ENCODE measurements at regions not wholly inside any gene's neighbourhood (a gene's known extent, or its start where the extent isn't known, plus 50 kb on each side); places are given as distances from the start of the nearest gene placed in this dataset.

DNA sequence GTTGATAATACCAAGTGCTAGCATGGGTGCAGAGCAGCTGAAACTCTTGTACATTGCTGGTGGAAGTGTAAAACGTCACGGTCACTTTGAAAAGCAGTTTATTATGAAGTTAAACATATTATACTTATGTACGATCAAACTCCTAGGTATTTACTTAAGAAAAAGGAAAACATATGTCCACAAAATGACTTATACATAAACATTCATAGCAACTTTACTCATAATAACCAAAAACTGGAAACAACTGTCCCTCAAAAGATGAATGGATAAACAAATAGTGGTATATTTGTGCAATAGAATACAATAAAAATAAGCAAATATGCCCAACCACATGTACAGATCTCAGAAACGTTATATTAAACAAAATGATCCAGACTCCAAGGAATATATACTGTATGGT, 92.3 kb upstream of the TRIO start:
- no TSS peak for BruUV-seq (replicated peaks)
- H3F3A ChIP-seq (ENCODE audit: low read length, unreplicated experiment), result no peaks in the 10 kb centered on the region
- POLR2A ChIA-PET (ENCODE audit: unreplicated experiment), result no interaction called here

GRCh38 chr5:14048434-14048833, 94.7 kb upstream of the TRIO start:
- CTCF ChIA-PET, result no interaction called here
- H3K4me3 ChIP-seq (ENCODE audit: low read length), result no peak overlapping the region
- ATAC-seq, result no peak
- no peaks in the 10 kb centered on the region for H3K27me3 ChIP-seq (ENCODE audit: low read length)
- no peak for DNase-seq
- no peaks in the 10 kb centered on the region for H4K20me1 ChIP-seq (ENCODE audit: low read length)
- no peaks in the 10 kb centered on the region for H3K36me3 ChIP-seq (ENCODE audit: low read depth, low read length)
- no peak overlapping the region for H3K4me2 ChIP-seq (ENCODE audit: low read length)
- no peaks in the 10 kb centered on the region for H3K79me2 ChIP-seq (ENCODE audit: low read length)
- no peaks in the 10 kb centered on the region for H3K9me2 ChIP-seq (replicated peaks; ENCODE audit: low read length)
- POLR2A ChIA-PET (ENCODE audit: unreplicated experiment), result no interaction called here
- intact Hi-C loops (cut with micrococcal nuclease), result no loop called here
- BruUV-seq (replicated peaks), result no TSS peak
- H3K4me1 ChIP-seq (ENCODE audit: insufficient read depth, low read length), result no peaks in the 10 kb centered on the region
- H3F3A ChIP-seq (ENCODE audit: low read length, unreplicated experiment), result no peaks in the 10 kb centered on the region
- no peak overlapping the region for H3K9ac ChIP-seq (ENCODE audit: low read length)
- H2AFZ ChIP-seq (ENCODE audit: low read length), result no peak overlapping the region
- TF ChIP-seq CTCF (conservative IDR thresholded peaks at IDR 0.05; ENCODE audit: low read depth, low read length), result no peak
- no peak for TF ChIP-seq EZH2phosphoT487 (IDR thresholded peaks at IDR 0.05; ENCODE audit: borderline replicate concordance, low read length)
- TF ChIP-seq EZH2 (IDR thresholded peaks at IDR 0.05; ENCODE audit: low read length, unreplicated experiment), result no peak
- H3K27ac ChIP-seq (ENCODE audit: low read length), result no peak overlapping the region
- peaks cover 11% of the 10 kb centered on the region; the same call in 1 of the 2 replicates for H3K9me3 ChIP-seq (ENCODE audit: low read length)

More for the DNA sequence above, 92.3 kb upstream of the TRIO start:
- Histone ChIP-seq H3K4me2 (ENCODE audit: low read length) (no peak overlapping the region), H3K36me3 (ENCODE audit: low read depth, low read length) (no peaks in the 10 kb centered on the region), H3K4me1 (ENCODE audit: insufficient read depth, low read length) (no peaks in the 10 kb centered on the region), H3K9me2 (replicated peaks; ENCODE audit: low read length) (no peaks in the 10 kb centered on the region), H3K27ac (ENCODE audit: low read length) (no peak overlapping the region), H3K9ac (ENCODE audit: low read length) (no peak overlapping the region), H3K4me3 (ENCODE audit: low read length) (no peak overlapping the region), H3K79me2 (ENCODE audit: low read length) (no peaks in the 10 kb centered on the region), H2AFZ (ENCODE audit: low read length) (peak overlapping the region; percentile 32; the same call in 1 of the 2 replicates), H3K27me3 (ENCODE audit: low read length) (no peaks in the 10 kb centered on the region), H4K20me1 (ENCODE audit: low read length) (no peaks in the 10 kb centered on the region), H3K9me3 (ENCODE audit: low read length) (peaks cover 11% of the 10 kb centered on the region; the same call in 1 of the 2 replicates)
- no peak for ATAC-seq
- CTCF ChIA-PET, result no interaction called here
- intact Hi-C loops (cut with micrococcal nuclease), result no loop called here
- TF ChIP-seq CTCF (conservative IDR thresholded peaks at IDR 0.05; ENCODE audit: low read depth, low read length) (no peak), EZH2phosphoT487 (IDR thresholded peaks at IDR 0.05; ENCODE audit: borderline replicate concordance, low read length) (no peak), EZH2 (IDR thresholded peaks at IDR 0.05; ENCODE audit: low read length, unreplicated experiment) (no peak)
- DNase-seq, result no peak

GRCh38 chr5:14041528-14042192, 97.2 kb upstream of the DNAH5 start:
- Histone ChIP-seq H3K4me2 (ENCODE audit: low read length) (no peak overlapping the region), H3K27me3 (ENCODE audit: low read length) (no peaks in the 10 kb centered on the region), H3K27ac (ENCODE audit: low read length) (no peak overlapping the region), H4K20me1 (ENCODE audit: low read length) (no peaks in the 10 kb centered on the region), H2AFZ (ENCODE audit: low read length) (no peak overlapping the region), H3K9ac (ENCODE audit: low read length) (no peak overlapping the region), H3K36me3 (ENCODE audit: low read depth, low read length) (no peaks in the 10 kb centered on the region), H3F3A (ENCODE audit: low read length, unreplicated experiment) (peaks cover 19% of the 10 kb centered on the region), H3K4me1 (ENCODE audit: insufficient read depth, low read length) (peaks cover 39% of the 10 kb centered on the region), H3K4me3 (ENCODE audit: low read length) (no peak overlapping the region), H3K79me2 (ENCODE audit: low read length) (peaks cover 6% of the 10 kb centered on the region; the same call in 1 of the 2 replicates), H3K9me2 (replicated peaks; ENCODE audit: low read length) (no peaks in the 10 kb centered on the region), H3K9me3 (ENCODE audit: low read length) (no peaks in the 10 kb centered on the region)
- no TSS peak for BruUV-seq (replicated peaks)
- DNase-seq (no peak), ATAC-seq (no peak)
- ChIA-PET POLR2A (ENCODE audit: unreplicated experiment) (no interaction called here), CTCF (no interaction called here)
- intact Hi-C loops (cut with micrococcal nuclease), result no loop called here
- TF ChIP-seq EZH2phosphoT487 (IDR thresholded peaks at IDR 0.05; ENCODE audit: borderline replicate concordance, low read length), result no peak
- TF ChIP-seq EZH2 (IDR thresholded peaks at IDR 0.05; ENCODE audit: low read length, unreplicated experiment), result no peak
- TF ChIP-seq CTCF (conservative IDR thresholded peaks at IDR 0.05; ENCODE audit: low read depth, low read length), result no peak

All from PC-3 (cell line).